Keratinocyte (primary cell): ENCODE measurements at regions not wholly inside any gene's neighbourhood (a gene's known extent, or its start where the extent isn't known, plus 50 kb on each side); places are given as distances from the start of the nearest gene placed in this dataset.

Experiments used
- DNase-seq: peaks from one replicate; pipeline ENCODE4 v3.0.0-alpha.2; 2011; ENCODE audit warnings: low read depth, missing footprints, low spot score
- FAIRE-seq: peaks from 2 replicates; lab custom pipeline; 2011; peaks lifted over from hg19 to GRCh38; lab: Jason Lieb, UNC
- H2AFZ ChIP-seq: 2 replicates; pipeline ENCODE4 v1.6.0; 2012; ENCODE audit warnings: low read length, control low read depth, inconsistent platforms; ENCODE audit not compliant: control insufficient read depth
- H3K27ac ChIP-seq: 2 replicates; pipeline ENCODE4 v1.5.1; 2011; ENCODE audit warnings: low read length; ENCODE audit not compliant: control insufficient read depth, insufficient read depth
- H3K27me3 ChIP-seq: 3 replicates; pipeline ENCODE4 v1.6.0; 2011; ENCODE audit warnings: low read length; ENCODE audit not compliant: control insufficient read depth, insufficient read depth; ENCODE audit errors: extremely low read depth
- H3K36me3 ChIP-seq, 2 experiments: 2 replicates in 1 of 2; 3 replicates in 1 of 2; pipeline ENCODE4 v1.5.1; 2011; ENCODE audit warnings: low read length in 2 of 2, mild to moderate bottlenecking in 1 of 2; ENCODE audit not compliant: control insufficient read depth in 2 of 2, insufficient read depth in 2 of 2; ENCODE audit errors: extremely low read depth in 1 of 2
- H3K4me1 ChIP-seq: 3 replicates; pipeline ENCODE4 v1.5.1; 2011; ENCODE audit warnings: low read length; ENCODE audit not compliant: control insufficient read depth, insufficient read depth; ENCODE audit errors: extremely low read depth
- H3K4me2 ChIP-seq: 3 replicates; pipeline ENCODE4 v1.6.0; 2011; ENCODE audit warnings: low read depth, low read length; ENCODE audit not compliant: control insufficient read depth, insufficient read depth; ENCODE audit errors: extremely low read depth
- H3K4me3 ChIP-seq, 3 experiments: fragments of 200-600 bp in 1 of 3; sonication (generic) in 1 of 3; 2 replicates in 2 of 3; 3 replicates in 1 of 3; pipeline ENCODE4 v1.5.1; 2011 to 2016; ENCODE audit warnings: low read length in 3 of 3, mild to moderate bottlenecking in 3 of 3, control low read depth in 2 of 3, inconsistent platforms in 1 of 3, low read depth in 1 of 3, mixed read lengths in 1 of 3, mixed run types in 1 of 3, moderate library complexity in 1 of 3; ENCODE audit not compliant: control insufficient read depth in 2 of 3, insufficient read depth in 2 of 3; ENCODE audit errors: extremely low read depth in 1 of 3
- H3K79me2 ChIP-seq: 2 replicates; pipeline ENCODE4 v1.6.0; 2012; ENCODE audit warnings: low read length; ENCODE audit not compliant: control insufficient read depth, insufficient read depth
- H3K9ac ChIP-seq: 3 replicates; pipeline ENCODE4 v1.6.0; 2011; ENCODE audit warnings: low read length; ENCODE audit not compliant: control insufficient read depth, insufficient read depth; ENCODE audit errors: extremely low read depth
- H3K9me1 ChIP-seq: 3 replicates; pipeline ENCODE4 v1.6.0; 2011; ENCODE audit warnings: low read length; ENCODE audit not compliant: control insufficient read depth, insufficient read depth; ENCODE audit errors: extremely low read depth
- H3K9me3 ChIP-seq: 2 replicates; pipeline ENCODE4 v1.5.1; 2012; ENCODE audit warnings: low read depth, low read length; ENCODE audit not compliant: control insufficient read depth
- H4K20me1 ChIP-seq: 3 replicates; pipeline ENCODE4 v1.6.0; 2011; ENCODE audit warnings: low read length; ENCODE audit not compliant: control insufficient read depth, insufficient read depth; ENCODE audit errors: extremely low read depth
- CTCF ChIP-seq, 3 experiments: IDR thresholded peaks in 1 of 3; conservative IDR thresholded peaks in 1 of 3; optimal IDR thresholded peaks in 1 of 3; 2 replicates in 2 of 3; 3 replicates in 1 of 3; pipeline versions ENCODE3 to v1.5.1; 2011; ENCODE audit warnings: low read length in 3 of 3, mild to moderate bottlenecking in 3 of 3, moderate library complexity in 2 of 3, control low read depth in 1 of 3, inconsistent platforms in 1 of 3; ENCODE audit not compliant: insufficient read depth in 2 of 3; ENCODE audit errors: extremely low read depth in 1 of 3
- EZH2 ChIP-seq: IDR thresholded peaks from one replicate; pipeline ENCODE4 v1.6.1; 2012; ENCODE audit warnings: inconsistent platforms, mild to moderate bottlenecking, low read length, moderate library complexity
- dilution Hi-C: fragments of 300-500 bp; cut with MboI; formaldehyde crosslinking; loops from one replicate; pipeline ENCODE4 v1.7.0; 2020; ENCODE audit warnings: low sequenced_read_pairs; ENCODE audit not compliant: extremely low pct_ligation_motif_present

GRCh38 chr1:83716641-83717040 is 282.3 kb downstream of the TTLL7 start:
- H3K27ac ChIP-seq, result no peak overlapping the region
- no peak for DNase-seq
- H3K4me3 ChIP-seq, result no peak overlapping the region
- no peaks in the 10 kb centered on the region for H3K4me1 ChIP-seq
- no peaks in the 10 kb centered on the region for H3K27me3 ChIP-seq
- no peak overlapping the region for H3K4me2 ChIP-seq
- no peak for TF ChIP-seq EZH2
- TF ChIP-seq CTCF (optimal IDR thresholded peaks at IDR 0.05 in 1 of 3, IDR thresholded peaks at IDR 0.05 in 1 of 3, conservative IDR thresholded peaks at IDR 0.05 in 1 of 3; ENCODE audit: extremely low read depth in 1 of 3, insufficient read depth in 2 of 3, low read length in 3 of 3), result no peak
- FAIRE-seq, result no peak
- no peak overlapping the region for H3K9ac ChIP-seq
- dilution Hi-C loops, result no loop called here
- no peaks in the 10 kb centered on the region for H3K9me3 ChIP-seq
- H2AFZ ChIP-seq, result no peak overlapping the region
- no peaks in the 10 kb centered on the region for H3K79me2 ChIP-seq
- H3K9me1 ChIP-seq, result no peaks in the 10 kb centered on the region
- no peaks in the 10 kb centered on the region for H4K20me1 ChIP-seq
- no peaks in the 10 kb centered on the region for H3K36me3 ChIP-seq

GRCh38 chr1:83715550-83715949 is 283.4 kb downstream of the TTLL7 start:
- dilution Hi-C loops, result no loop called here

DNA sequence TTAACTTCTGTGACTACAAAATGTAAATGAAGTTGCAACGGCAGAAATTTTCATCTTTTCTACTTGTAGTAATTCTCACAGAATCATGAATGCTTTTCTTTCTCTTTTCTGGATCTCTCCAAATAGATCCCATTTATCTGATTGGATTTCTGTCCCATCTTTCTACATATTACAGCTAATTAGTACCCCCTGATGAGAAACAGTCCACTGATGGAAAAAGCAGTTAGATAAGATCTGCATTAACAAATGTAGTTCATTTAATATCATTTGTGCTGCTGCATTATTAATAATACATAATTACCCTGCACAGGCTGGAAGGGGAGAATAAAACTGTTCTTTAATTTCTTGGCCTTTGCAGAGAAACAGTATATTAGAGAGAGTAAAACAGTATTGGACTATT is 289.3 kb downstream of the TTLL7 start:
- DNase-seq (no peak), FAIRE-seq (no peak)
- H3K27ac ChIP-seq, result no peak overlapping the region
- H3K9ac ChIP-seq, result no peak overlapping the region
- no peaks in the 10 kb centered on the region for H3K36me3 ChIP-seq
- dilution Hi-C loops, result no loop called here
- H3K27me3 ChIP-seq, result no peaks in the 10 kb centered on the region
- no peaks in the 10 kb centered on the region for H3K79me2 ChIP-seq
- no peak overlapping the region for H2AFZ ChIP-seq
- no peak overlapping the region for H3K4me3 ChIP-seq
- no peaks in the 10 kb centered on the region for H4K20me1 ChIP-seq
- no peak overlapping the region for H3K4me2 ChIP-seq
- no peaks in the 10 kb centered on the region for H3K9me3 ChIP-seq
- H3K9me1 ChIP-seq, result no peaks in the 10 kb centered on the region
- H3K4me1 ChIP-seq, result no peaks in the 10 kb centered on the region
- no peak for TF ChIP-seq EZH2
- TF ChIP-seq CTCF (optimal IDR thresholded peaks at IDR 0.05 in 1 of 3, IDR thresholded peaks at IDR 0.05 in 1 of 3, conservative IDR thresholded peaks at IDR 0.05 in 1 of 3; ENCODE audit: extremely low read depth in 1 of 3, insufficient read depth in 2 of 3, low read length in 3 of 3), result no peak

More at GRCh38 chr1:83715550-83715949, 283.4 kb downstream of the TTLL7 start:
- no peaks in the 10 kb centered on the region for H3K9me1 ChIP-seq
- no peak overlapping the region for H3K4me3 ChIP-seq
- no peak overlapping the region for H2AFZ ChIP-seq
- H3K79me2 ChIP-seq, result no peaks in the 10 kb centered on the region
- H3K9ac ChIP-seq, result no peak overlapping the region
- no peak overlapping the region for H3K27ac ChIP-seq
- no peaks in the 10 kb centered on the region for H3K4me1 ChIP-seq
- no peaks in the 10 kb centered on the region for H3K9me3 ChIP-seq
- H4K20me1 ChIP-seq, result no peaks in the 10 kb centered on the region
- no peaks in the 10 kb centered on the region for H3K27me3 ChIP-seq
- FAIRE-seq, result no peak
- H3K36me3 ChIP-seq, result no peaks in the 10 kb centered on the region
- no peak for TF ChIP-seq EZH2
- H3K4me2 ChIP-seq, result no peak overlapping the region
- no peak for DNase-seq
